Testis (tissue), 2 donors: ENCODE measurements at regions not wholly inside any gene's neighbourhood (a gene's known extent, or its start where the extent isn't known, plus 50 kb on each side); places are given as distances from the start of the nearest gene placed in this dataset.

Experiments used
- POLR2A ChIP-seq: fragments of 450-650 bp; IDR thresholded peaks from one replicate; pipeline ENCODE4 v1.6.1; 2017; ENCODE audit warnings: antibody characterized with exemption, mild to moderate bottlenecking, moderate library complexity
- TF ChIP-seq, protein P1 (sequence below), 3 experiments: fragments of 450-650 bp in 2 of 3; fragments of 200-600 bp in 1 of 3; sonication (generic) in 1 of 3; IDR thresholded peaks; one replicate each; pipeline ENCODE4 v1.5.1; 2016 to 2019; ENCODE audit warnings: antibody characterized with exemption in 3 of 3, mild to moderate bottlenecking in 2 of 3, moderate library complexity in 1 of 3

- TF ChIP-seq, protein P1, sequence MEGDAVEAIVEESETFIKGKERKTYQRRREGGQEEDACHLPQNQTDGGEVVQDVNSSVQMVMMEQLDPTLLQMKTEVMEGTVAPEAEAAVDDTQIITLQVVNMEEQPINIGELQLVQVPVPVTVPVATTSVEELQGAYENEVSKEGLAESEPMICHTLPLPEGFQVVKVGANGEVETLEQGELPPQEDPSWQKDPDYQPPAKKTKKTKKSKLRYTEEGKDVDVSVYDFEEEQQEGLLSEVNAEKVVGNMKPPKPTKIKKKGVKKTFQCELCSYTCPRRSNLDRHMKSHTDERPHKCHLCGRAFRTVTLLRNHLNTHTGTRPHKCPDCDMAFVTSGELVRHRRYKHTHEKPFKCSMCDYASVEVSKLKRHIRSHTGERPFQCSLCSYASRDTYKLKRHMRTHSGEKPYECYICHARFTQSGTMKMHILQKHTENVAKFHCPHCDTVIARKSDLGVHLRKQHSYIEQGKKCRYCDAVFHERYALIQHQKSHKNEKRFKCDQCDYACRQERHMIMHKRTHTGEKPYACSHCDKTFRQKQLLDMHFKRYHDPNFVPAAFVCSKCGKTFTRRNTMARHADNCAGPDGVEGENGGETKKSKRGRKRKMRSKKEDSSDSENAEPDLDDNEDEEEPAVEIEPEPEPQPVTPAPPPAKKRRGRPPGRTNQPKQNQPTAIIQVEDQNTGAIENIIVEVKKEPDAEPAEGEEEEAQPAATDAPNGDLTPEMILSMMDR (IDR thresholded peaks at IDR 0.05), result no peak
- TF ChIP-seq POLR2A, result no peak
These were observed 829.6 kb upstream of the ZNF608 start for GRCh38 chr5:125575891-125576505.
